Caki2 (cell line): ENCODE measurements at regions not wholly inside any gene's neighbourhood (a gene's known extent, or its start where the extent isn't known, plus 50 kb on each side); places are given as distances from the start of the nearest gene placed in this dataset.
"Not testable (repeated sequence)": the region's sequence is repeated elsewhere in the genome, so short reads cannot be mapped to it uniquely, and the experiment has no call there.

Experiments
- DNase-seq: peaks from one replicate; pipeline ENCODE4 v3.0.0-alpha.2; 2015; ENCODE audit warnings: low read depth
- in situ Hi-C: cut with HindIII; loops from 2 replicates; pipeline ENCODE4 v1.10.0; 2016; ENCODE audit warnings: low sequenced_read_pairs, low pct_unique_long_range_greater_than_20kb, mixed read lengths

GRCh38 chr7:108669958-108670357, 100.3 kb downstream of the DNAJB9 start:
- DNase-seq = no peak
- in situ Hi-C loops = no loop called here

GRCh38 chr7:108673699-108674098, 104.0 kb downstream of the DNAJB9 start:
- in situ Hi-C loops, DNase-seq: not testable (repeated sequence)

- peak; percentile 50 for DNase-seq
- in situ Hi-C loops = no loop called here
Observed at GRCh38 chr7:108684629-108685028, 115.0 kb downstream of the DNAJB9 start.

GRCh38 chr7:108686494-108686893, 116.8 kb downstream of the DNAJB9 start:
- in situ Hi-C loops = no loop called here
- DNase-seq = no peak

- no peak for DNase-seq
- in situ Hi-C loops = no loop called here
Observed at GRCh38 chr7:108697254-108697653, 127.6 kb downstream of the DNAJB9 start.

GRCh38 chr7:108711611-108712010, 141.9 kb downstream of the DNAJB9 start:
- no peak for DNase-seq
- in situ Hi-C loops = no loop called here

- DNase-seq = no peak
- in situ Hi-C loops = no loop called here
Observed at GRCh38 chr7:108716783-108717182, 147.1 kb downstream of the DNAJB9 start.

- in situ Hi-C loops = no loop called here
- DNase-seq = no peak
Observed at GRCh38 chr7:108717781-108718180, 148.1 kb downstream of the DNAJB9 start.

- DNase-seq = no peak
- in situ Hi-C loops = no loop called here
Observed at GRCh38 chr7:108719631-108720030, 150.0 kb downstream of the DNAJB9 start.

- in situ Hi-C loops = no loop called here
- no peak for DNase-seq
Observed at GRCh38 chr7:108722561-108722960, 152.9 kb downstream of the DNAJB9 start.

GRCh38 chr7:108723381-108723814, 153.7 kb downstream of the DNAJB9 start:
- no peak for DNase-seq

GRCh38 chr7:108724251-108725100, 154.8 kb downstream of the DNAJB9 start:
- no peak for DNase-seq
- in situ Hi-C loops = no loop called here

More at GRCh38 chr7:108723381-108723814, 153.7 kb downstream of the DNAJB9 start:
- in situ Hi-C loops = no loop called here

GRCh38 chr7:108735814-108736213, 166.1 kb downstream of the DNAJB9 start:
- in situ Hi-C loops = no loop called here
- DNase-seq = no peak

GRCh38 chr7:108736221-108736891, 166.7 kb downstream of the DNAJB9 start:
- no peak for DNase-seq
- in situ Hi-C loops = no loop called here

- DNase-seq = no peak
- in situ Hi-C loops = no loop called here
Observed at GRCh38 chr7:108770981-108771745, 201.5 kb downstream of the DNAJB9 start.

- in situ Hi-C loops = no loop called here
- DNase-seq = no peak
Observed at GRCh38 chr7:108771853-108772252, 202.2 kb downstream of the DNAJB9 start.

- in situ Hi-C loops = no loop called here
- no peak for DNase-seq
Observed at GRCh38 chr7:108777966-108778365, 208.3 kb downstream of the DNAJB9 start.

GRCh38 chr7:108789451-108789850, 219.8 kb downstream of the DNAJB9 start:
- in situ Hi-C loops = no loop called here
- DNase-seq = no peak

GRCh38 chr7:108794466-108794865, 224.8 kb downstream of the DNAJB9 start:
- in situ Hi-C loops = no loop called here
- DNase-seq = no peak
